Gastrocnemius medialis (tissue), 4 donors: ENCODE measurements at regions not wholly inside any gene's neighbourhood (a gene's known extent, or its start where the extent isn't known, plus 50 kb on each side); places are given as distances from the start of the nearest gene placed in this dataset.

ENCODE experiments used
- CTCF ChIP-seq, 5 experiments: fragments of 450-650 bp in 3 of 5; fragments of 200-600 bp in 2 of 5; sonication (generic) in 2 of 5; IDR thresholded peaks in 4 of 5; conservative IDR thresholded peaks in 1 of 5; 1 replicate in 4 of 5; 2 replicates in 1 of 5; pipeline ENCODE4 v1.5.1; 2016 to 2019; ENCODE audit warnings: antibody characterized with exemption in 5 of 5, mild to moderate bottlenecking in 3 of 5, moderate library complexity in 3 of 5
- POLR2A ChIP-seq, 2 donors: fragments of 450-650 bp; IDR thresholded peaks; one replicate each; pipeline ENCODE4 v1.6.1; 2017; ENCODE audit warnings: antibody characterized with exemption in 2 of 2, mild to moderate bottlenecking in 2 of 2, moderate library complexity in 2 of 2

GRCh38 chr11:25860677-25861450, 471.1 kb upstream of the ANO3 start:
- no peak for TF ChIP-seq CTCF (IDR thresholded peaks at IDR 0.05 in 4 of 5, conservative IDR thresholded peaks at IDR 0.05 in 1 of 5)
- TF ChIP-seq POLR2A (IDR thresholded peaks at IDR 0.05): no peak
